ENCODE measurements at regions not wholly inside any gene's neighbourhood (a gene's known extent, or its start where the extent isn't known, plus 50 kb on each side); places are given as distances from the start of the nearest gene placed in this dataset.
"Not testable (repeated sequence)": the region's sequence is repeated elsewhere in the genome, so short reads cannot be mapped to it uniquely, and the experiment has no call there.

GRCh38 chr13:110979149-110979548 lies 64.3 kb upstream of the ANKRD10 start:
- TF ChIP-seq CTCF (conservative IDR thresholded peaks at IDR 0.05); ZFX (IDR thresholded peaks at IDR 0.05): not testable (repeated sequence)

Measured in C4-2B (cell line).